RPMI7951 (cell line): ENCODE measurements at regions not wholly inside any gene's neighbourhood (a gene's known extent, or its start where the extent isn't known, plus 50 kb on each side); places are given as distances from the start of the nearest gene placed in this dataset.

Source experiments
- DNase-seq: peaks from one replicate; pipeline ENCODE4 v3.0.0-alpha.2; 2012; ENCODE audit warnings: low read depth

GRCh38 chr16:52874042-52874441 is 178.7 kb downstream of the CHD9NB start:
- no peak for DNase-seq

- no peak for DNase-seq
These were observed 180.0 kb downstream of the CHD9NB start for GRCh38 chr16:52872731-52873130.

- DNase-seq = no peak
These were observed 181.2 kb downstream of the CHD9NB start for GRCh38 chr16:52871481-52871880.

DNA sequence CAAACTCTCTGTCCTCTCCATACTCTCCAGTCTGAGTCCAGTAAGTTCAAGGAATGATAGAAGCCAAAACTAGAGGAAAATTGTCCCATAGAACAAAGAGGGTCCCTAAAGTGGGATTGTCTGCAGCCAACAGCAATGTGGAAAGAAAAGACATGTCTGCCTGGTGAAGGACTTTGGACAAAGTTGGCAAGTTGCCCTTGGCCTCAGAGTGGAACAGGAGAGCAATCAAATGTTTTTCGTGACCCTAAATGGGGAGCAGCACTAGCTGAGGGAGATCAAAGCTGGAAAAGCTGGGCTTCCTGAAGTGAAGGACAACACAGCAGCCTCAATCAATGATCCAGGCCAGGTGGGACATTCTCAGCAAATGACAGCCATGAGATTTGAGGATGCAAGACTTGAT is 183.5 kb downstream of the CHD9NB start:
- DNase-seq = no peak

GRCh38 chr16:52863000-52863399 is 189.7 kb downstream of the CHD9NB start:
- DNase-seq = no peak

GRCh38 chr16:52861614-52862022 is 191.1 kb downstream of the CHD9NB start:
- peak; percentile 34 for DNase-seq

- no peak for DNase-seq
These were observed 197.2 kb downstream of the CHD9NB start for GRCh38 chr16:52855463-52855862.

DNA sequence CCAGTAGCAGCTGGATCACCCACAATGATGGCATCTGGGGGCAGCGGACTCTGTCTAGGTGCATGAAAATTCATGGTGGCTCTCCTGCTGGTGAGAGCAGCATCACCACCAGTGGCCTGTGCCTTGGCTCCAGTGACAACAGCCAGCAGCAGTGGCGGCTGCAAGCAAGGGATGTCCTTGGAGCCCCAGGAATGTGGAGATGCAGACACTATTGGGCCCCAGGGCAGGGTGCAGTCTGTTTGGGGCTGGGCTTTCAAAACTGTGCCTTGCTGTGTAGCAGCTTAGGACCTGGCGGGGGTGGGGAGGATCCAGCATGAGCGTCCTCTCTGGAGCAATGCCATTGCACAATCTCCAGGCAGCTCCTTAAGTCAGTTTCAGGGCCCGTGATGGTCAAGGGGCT is 199.7 kb downstream of the CHD9NB start:
- no peak for DNase-seq

- no peak for DNase-seq
These were observed 201.4 kb downstream of the CHD9NB start for GRCh38 chr16:52851211-52851740.

DNA sequence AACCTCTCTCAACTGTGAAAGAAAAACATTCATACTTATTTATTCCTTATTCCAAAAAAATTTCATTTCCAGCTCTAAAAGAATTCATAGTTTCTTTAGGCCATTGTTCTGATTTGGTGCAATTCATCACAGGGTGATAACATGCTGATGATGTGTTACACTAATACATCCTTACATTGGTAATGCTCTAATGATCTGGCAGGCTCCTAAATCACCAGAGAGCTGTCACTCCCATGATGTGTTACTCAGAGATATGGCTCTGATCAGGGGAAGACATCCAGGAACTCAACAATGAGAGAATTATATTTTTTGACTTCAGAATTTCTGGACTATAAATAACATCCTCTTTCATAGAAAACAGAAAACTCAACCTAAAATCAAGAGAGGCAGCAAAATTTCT is 209.3 kb downstream of the CHD9NB start:
- no peak for DNase-seq

DNA sequence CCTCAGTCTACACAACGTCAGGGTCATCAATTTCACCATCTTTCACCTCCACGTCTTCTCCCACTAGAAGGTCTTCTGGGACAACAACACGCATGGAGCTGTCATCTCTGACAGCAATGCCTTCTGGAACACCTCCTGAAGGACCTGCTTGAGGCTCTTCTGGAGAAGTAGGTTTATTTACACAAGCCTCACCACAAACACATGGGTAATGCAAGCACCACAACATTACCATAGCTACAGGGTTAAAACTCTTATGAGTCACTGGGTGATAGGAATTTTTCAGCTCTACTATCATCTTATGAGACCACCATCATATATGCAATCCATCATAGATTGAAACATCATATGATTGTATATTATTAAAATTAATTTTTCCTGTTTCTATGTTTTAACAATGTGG is 215.4 kb downstream of the CHD9NB start:
- peak; percentile 58 for DNase-seq

DNA sequence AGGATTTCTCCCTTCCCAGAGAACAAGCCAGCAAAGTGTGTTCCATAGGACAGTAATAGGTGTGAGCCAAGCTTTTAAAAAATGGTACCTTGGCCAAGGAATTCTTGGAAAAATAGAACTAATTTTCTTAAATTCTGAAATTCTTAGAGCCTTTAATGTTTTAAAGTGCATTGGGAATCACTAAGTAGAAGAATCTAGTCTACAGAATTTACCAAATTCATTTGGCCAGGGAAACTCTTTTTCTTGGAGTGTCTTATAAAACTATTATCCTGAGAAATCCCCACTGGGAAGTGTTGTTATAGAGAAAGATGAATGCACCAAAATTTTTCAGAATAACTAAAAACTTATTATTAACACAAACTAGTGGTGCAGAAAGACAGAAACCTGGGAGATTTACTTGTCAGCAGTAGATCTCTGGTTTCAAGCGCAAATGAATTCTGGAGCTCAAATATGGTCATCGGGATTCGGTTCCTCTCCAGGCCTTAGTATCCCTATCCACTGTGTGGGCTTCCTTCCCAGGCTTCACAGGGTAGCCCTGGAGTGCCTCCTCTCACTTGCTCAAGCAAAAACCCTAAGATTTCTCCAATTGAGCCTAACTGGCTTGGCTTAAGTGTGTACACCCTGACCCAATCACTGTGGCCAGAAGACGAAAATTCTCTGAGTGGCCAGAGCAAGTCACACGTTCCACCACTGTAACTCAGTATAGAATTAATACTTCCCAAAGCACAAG is 217.8 kb downstream of the CHD9NB start:
- DNase-seq = no peak

DNA sequence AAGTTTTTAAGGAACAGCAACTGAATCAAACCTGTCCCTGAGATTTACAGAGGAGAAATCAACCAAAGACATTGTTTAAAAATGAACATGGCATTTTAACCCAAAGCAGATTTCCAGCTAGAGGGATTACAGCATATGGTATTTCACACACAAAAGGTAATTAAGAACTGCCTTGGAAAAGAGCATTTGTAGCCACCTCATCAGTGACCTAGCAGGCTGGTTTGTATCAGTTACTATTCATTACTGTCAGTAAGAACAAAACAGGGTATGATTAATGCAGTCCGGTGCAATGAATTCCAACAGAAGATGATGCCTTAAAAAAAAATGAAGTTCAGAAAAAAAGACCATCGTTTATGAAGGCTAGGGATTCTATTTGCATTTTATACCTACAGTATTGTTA is 219.9 kb downstream of the CHD9NB start:
- no peak for DNase-seq

DNA sequence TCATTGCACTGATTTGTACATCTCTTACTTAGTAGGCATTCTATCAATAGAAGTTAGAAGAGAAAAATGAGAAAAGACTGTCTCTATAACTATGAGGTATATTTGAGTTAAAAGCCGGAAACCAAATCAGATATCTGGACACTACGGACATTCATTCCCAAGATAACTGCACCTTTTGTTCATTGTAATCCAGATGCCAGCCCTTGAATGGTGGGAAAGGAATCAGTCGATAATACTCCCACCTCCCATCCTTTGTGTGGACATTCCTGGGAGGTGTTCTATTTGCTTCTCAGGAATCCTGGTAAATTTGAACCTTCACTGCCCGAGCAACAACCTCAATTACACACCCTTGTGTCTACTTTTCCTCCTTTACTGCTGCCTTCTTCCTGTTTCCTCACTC is 225.2 kb downstream of the CHD9NB start:
- no peak for DNase-seq

DNA sequence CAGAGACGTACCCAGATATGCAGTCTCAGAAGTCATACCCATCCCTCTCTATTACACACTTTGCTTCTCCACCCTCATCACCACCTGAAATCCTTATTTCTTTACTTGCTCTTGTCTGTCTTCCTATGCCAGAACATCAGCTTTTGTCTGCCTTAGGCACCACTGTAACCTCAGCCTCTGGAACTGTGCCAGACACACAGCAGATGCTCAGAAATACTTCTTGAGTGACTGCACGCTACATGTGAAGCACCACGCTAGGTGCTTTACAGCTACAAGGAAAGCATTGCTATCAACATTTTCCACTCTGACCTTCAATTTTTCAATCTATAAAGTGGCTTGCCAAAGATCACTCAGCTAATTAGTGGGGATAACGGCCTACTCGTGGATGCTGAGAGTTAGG is 226.8 kb downstream of the CHD9NB start:
- DNase-seq = peak; percentile 19

DNA sequence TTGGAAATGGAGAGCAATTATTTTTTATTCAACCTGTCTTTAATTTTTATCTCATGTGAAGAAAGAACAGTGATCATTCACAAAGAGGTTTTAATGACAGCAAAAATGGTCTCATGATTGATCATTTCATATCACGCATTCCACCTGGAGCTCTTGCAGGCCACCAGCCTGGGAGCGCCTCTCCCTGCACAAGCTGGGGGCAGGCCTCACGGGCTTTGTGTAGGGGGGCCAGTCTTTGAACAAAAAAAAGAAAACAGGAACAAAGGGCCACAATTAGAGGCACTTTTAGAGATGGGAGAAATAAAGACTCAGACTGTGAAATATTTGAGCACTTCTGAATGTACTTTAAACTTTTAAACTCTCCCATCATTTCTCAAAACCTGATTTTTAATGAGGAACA is 232.9 kb downstream of the CHD9NB start:
- DNase-seq = no peak

GRCh38 chr16:52819405-52819804 is 233.3 kb downstream of the CHD9NB start:
- no peak for DNase-seq

DNA sequence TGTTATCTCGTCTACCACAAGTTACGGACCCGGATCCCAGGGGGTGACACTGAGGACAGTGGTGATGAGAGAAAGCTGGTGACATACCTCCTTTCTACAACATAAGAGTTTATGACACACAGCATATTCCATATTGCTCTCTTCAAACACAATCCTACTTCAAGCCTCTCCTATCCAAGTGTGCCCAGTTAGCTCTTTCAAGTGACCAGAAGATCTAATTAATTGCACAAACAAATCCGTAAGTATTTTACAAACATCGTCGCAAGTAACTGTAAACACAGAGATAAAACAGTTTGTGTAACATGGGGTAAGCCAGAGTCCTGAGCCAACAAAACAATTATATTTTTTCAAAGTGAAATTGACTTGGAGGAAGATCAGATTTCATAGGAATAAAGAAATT is 235.0 kb downstream of the CHD9NB start:
- DNase-seq = no peak

- no peak for DNase-seq
These were observed 235.7 kb downstream of the CHD9NB start for GRCh38 chr16:52816993-52817392.

DNA sequence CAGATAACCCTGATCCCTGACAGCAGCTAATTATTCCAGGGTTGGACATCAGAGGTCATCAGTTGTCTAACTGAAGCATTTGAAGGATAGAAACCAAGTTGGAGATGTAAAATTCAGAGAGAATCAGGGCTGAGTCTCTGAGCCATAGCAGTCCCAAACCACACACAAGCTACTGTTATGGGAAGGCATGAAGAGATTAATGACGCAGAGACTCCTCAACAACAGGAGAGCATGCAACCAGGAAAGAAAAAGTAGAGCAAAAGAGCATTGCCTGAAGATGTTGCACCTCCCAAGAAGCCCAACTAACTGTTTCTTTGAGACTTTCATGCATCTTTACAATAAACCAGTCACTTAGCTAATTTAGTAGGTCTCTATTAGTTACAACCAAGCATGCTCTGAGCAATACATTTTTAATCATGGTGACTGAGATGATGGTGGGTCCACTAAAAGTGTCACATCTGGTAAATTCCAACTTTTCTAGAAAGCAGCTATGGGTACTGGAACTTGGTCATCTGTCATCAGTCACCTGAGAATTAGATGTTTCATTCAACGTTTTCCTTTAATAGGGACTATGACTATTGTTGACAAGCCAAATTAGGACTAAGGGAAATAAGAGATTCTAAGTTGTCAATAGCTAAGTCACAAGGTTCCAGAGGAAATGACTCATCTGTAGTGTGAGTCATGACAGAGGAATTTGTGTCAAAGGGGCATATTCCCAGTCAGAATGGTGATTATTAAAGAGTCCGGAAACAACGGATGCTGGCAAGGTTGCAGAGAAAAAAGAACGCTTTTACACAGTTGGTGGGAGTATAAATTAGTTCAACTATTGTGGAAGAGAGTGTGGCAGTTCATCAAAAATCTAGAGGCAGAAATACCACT is 239.8 kb downstream of the CHD9NB start:
- DNase-seq = peak; percentile 95

- DNase-seq = no peak
These were observed 247.0 kb downstream of the CHD9NB start for GRCh38 chr16:52805559-52806168.

- DNase-seq = no peak
These were observed 252.3 kb downstream of the CHD9NB start for GRCh38 chr16:52800432-52800831.

DNA sequence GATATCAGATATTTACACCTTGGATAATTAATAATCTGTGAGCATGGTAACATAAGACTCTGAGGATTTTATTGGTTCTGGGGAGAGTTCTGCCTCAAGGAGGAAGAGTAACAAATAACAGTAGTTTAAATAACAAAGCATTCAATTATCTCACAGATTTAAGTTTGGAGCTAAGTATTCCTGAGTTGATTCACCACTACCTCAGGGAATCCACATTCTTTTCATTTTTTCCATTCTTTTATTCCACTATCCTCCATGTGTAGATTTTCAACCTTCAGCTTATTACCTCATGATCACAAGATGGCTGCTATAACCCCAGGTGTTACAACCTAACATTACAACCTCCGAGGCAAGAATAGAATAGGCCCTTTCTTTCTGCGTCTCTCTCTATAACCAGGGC is 252.2 kb upstream of the TOX3 start:
- DNase-seq = no peak
